HG03469 (cell line): ENCODE measurements at regions not wholly inside any gene's neighbourhood (a gene's known extent, or its start where the extent isn't known, plus 50 kb on each side); places are given as distances from the start of the nearest gene placed in this dataset.

Experiments
- ATAC-seq: cut with Tn5 transposase; IDR thresholded peaks from one replicate; pipeline ENCODE4 v1.9.1; 2021; ENCODE audit warnings: mild to moderate bottlenecking, moderate library complexity, moderate number of reproducible peaks; ENCODE audit not compliant: unreplicated experiment

DNA sequence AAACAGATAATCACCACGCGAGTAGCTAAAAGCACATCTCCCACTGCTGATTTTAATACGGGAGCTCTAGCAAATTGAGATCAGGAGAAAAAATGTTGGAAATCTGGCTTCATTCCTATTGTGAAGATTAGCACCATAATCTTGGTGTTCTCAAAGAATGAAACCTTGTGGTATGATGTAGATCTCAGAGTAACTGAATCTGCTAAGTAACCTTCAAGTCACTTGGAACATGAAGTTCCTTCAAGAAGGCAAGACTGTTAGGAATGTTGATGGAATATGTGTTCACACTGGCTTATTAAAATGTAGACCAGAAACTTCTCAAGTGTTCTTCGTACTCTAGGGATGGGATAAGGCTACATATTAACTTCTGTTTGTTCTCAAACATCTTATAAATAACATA, 117.4 kb upstream of the CHRM3 start:
- ATAC-seq, result no peak

DNA sequence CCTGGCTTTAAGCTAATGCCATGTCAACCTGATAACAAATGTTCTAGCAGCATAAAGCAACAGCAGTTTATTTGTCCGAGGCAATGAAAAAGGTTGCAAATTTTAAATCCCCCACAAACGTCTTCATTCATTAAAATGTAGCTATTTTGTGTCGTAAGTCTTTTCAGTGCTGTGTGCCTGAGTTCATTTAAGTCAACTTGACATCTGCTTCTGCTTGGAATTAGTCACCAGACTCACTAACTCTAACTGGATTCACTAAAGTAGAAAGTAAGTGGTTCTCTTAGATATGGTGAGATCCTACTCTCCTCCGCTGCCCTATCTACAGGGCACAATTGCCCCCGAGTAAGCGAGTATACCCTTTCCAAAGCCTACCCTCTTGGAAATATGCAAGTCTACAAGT, 118.4 kb upstream of the CHRM3 start:
- ATAC-seq, result no peak

DNA sequence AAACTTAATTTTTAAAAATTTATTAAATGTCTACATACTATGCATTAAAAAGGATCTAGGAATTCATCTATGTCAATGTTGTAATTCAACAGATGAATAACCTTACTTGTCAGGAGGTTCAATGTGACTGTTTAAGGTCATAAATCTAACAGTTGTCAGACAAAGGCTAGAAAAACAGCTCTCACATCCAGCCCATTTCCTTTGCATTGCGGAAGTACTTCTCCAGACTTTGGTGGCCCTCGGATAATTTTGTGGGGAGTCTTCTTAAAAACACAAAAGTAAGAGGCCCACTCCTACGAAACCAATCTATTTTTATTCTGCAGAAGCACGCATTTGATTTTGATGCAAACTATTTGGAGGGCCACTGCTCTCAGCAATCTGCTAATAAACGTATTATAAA, 122.6 kb upstream of the CHRM3 start:
- ATAC-seq, result no peak

- no peak for ATAC-seq
Measured at GRCh38 chr1:239262538-239262937, 123.8 kb upstream of the CHRM3 start.

DNA sequence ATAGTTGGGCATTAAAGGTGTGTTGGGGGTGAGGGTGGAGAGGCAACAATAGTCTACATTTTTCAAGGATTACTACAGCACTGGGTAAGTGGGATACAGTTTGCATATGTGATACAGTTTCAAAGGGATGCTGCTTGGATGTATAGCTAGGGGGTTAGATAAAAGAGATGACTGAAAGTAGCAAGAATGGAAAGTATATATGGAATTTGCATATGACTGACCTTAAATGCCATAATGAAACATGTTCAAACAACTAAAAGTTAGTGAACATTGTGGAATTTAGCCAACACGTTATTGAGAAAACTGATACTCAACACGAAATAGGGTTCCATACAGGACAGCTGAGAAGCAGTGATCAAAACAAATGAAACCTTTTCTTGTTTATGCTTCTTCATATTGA, 124.8 kb upstream of the CHRM3 start:
- ATAC-seq, result no peak

GRCh38 chr1:239260842-239261241, 125.5 kb upstream of the CHRM3 start:
- ATAC-seq, result no peak

DNA sequence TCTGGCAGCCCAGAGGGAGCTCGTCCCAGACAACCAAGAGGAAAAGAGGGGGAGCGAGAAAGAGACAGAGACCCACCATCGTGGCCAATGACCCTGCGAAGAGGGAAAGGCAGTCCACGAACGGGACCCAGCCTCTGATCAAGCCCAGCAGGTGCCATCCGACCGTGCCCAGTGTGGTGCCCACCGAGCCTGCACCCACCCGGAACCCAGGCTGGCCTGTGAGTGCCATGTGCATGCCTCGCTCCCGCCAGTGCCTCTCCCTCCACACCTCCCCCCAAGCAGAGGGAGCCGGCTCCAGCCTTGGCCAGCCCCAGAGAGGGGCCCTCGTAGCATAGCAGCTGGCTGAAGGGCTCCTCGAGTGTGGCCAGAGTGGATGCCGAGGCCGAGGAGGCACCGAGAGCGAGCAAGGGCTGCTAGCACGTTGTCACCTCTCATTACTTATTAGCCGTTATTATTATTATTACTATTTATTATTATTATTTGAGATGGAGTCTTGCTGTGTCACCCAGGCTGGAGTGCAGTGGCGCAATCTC, 130.7 kb upstream of the CHRM3 start:
- no peak for ATAC-seq

DNA sequence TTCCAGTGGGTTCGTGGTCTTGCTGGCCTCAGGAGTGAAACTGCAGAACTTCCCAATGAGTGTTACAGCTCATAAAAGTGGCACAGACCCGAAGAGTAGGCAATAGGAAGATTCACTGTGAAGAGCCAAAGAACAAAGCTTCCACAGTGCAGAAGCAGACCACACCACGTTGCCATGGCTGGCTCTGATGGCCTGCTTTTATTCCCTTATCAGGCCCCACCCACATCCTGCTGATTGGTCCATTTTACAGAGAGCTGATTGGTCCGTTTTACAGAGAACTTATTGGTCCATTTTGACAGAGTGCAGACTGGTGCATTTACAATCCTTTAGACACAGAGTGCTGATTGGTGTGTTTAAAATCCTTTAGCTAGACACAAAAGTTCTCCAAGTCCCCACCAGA, 131.4 kb upstream of the CHRM3 start:
- ATAC-seq, result no peak

DNA sequence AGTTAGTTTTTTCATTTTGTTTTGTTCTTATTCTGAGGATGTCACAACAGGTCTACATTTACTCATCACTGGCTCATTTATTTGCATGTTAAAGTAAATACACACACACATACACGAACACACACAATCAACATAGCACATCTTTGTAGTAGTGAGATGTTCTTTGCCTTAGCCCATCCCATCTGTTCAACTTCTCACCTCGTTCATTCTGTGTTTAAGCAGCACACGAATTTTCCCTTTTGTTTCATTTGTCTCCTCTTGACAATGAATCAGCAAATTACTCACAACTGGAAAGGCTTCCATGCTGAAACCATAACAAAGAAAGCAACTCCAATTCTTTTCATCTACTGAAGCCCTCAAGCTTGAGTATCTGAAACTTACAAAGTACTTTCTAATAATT, 133.3 kb upstream of the CHRM3 start:
- no peak for ATAC-seq

- ATAC-seq, result no peak
Measured at GRCh38 chr1:239250353-239251035, 135.9 kb upstream of the CHRM3 start.

GRCh38 chr1:239247285-239247684, 139.1 kb upstream of the CHRM3 start:
- ATAC-seq, result no peak

DNA sequence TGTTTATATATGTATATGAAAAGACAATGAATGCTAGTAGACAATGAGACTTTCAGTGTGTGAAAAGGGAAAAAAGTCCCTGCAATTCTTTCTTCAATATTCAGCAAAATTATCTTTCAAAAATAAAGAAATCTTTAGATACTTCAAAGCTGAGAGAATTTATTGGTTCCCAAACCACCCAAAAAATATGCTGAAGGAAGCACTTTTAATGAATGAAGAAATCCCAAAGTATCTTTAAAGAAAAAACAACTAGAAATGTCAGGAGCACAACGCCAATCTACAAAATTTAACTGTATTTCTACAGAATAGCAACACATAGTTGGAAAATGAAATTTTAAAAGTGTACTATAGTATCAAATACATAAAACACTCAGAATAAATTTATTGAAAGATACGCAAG, 142.3 kb upstream of the CHRM3 start:
- ATAC-seq, result no peak

DNA sequence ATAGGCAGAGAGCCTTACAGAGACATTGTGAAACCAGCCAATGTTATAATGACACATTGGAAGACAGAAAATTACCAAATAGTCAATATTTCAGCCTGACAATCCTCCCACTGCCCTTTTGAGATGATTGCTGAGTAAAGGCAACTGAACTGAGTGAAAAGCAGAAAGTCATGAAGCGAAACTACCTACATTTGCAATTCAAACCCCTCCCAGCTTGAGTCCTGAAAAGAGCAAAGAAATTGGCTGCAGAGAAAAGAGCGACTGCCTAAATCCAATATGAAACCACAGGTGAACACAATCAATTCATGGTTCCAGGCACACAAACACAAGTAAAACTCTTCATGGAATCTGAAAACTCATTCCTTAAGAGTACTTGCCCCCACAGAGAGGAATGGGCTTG, 143.4 kb upstream of the CHRM3 start:
- no peak for ATAC-seq

DNA sequence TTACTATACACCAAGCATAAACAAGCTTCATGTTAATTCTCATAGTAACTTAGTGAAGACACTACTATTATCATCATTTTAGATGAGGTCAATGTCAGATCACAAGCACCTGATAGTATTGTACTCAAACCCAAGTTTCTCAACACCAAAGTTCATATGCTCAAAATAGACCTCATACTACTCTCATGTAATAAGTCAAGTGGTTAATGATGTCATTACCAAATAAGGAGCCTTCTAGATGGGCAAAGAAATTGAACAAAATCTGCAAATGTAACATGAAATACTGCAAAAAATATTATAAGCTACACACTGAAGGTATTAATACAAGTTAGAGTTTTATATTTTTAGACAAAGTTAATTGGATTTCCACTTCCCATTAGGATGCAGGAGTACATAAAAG, 144.0 kb upstream of the CHRM3 start:
- no peak for ATAC-seq

DNA sequence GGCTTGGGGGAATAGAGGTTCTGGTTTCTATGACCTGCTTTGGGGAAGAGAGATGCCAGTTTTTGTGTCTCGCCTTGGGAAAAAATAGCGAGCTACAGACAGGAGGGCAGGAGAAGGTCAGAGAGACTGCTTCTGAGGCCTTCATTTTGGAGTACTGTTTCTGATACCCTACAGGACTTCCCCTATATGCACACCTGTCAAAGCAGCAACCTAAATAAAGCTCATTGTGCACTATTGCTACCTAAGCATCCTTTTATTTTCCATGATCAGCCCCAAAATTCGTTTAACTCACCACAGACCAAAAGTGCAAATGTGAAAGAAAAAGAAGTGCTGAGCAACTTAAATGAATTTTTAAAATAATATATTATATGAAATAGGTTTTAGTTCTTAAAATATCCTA, 145.6 kb upstream of the CHRM3 start:
- ATAC-seq, result no peak

DNA sequence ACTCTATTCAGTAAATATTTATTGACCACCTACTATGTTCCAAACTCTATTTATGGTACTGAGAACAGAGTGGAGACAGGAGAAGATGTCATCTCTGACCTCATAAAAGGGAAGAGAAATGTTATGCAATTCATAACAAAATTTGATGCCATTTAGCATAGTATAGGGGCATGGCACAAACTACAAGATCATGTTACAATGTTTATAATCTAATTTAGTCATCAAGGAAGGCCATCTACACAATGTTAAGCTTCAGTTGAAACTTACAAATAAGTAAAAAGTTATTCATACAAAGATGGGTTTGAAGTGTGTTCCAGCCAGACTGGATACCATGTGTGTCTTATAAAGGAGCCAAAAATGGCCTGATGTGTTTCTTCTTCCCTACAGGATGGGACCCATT, 146.8 kb upstream of the CHRM3 start:
- ATAC-seq, result no peak

GRCh38 chr1:239237912-239238311, 148.5 kb upstream of the CHRM3 start:
- no peak for ATAC-seq

- no peak for ATAC-seq
Measured at GRCh38 chr1:239233626-239234025, 152.7 kb upstream of the CHRM3 start.

DNA sequence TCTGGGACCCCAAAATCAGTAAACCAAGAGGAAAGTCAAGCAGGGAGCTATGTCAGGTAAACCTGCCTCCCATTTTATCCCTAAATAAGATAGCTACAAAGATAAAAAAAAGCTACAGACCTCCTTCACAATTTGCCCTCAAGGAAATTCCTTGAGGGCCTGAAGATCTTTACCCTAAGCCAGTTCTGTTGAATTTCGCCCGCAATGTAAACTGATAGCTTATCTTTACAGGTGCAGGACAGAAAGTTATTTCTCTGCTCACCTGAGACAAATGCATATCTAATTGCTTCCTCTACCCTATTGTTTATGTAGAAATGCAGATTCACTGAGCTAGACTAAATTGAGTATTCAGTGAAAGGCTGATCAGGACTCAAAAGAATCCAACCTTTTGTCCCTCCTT, 153.4 kb upstream of the CHRM3 start:
- no peak for ATAC-seq

DNA sequence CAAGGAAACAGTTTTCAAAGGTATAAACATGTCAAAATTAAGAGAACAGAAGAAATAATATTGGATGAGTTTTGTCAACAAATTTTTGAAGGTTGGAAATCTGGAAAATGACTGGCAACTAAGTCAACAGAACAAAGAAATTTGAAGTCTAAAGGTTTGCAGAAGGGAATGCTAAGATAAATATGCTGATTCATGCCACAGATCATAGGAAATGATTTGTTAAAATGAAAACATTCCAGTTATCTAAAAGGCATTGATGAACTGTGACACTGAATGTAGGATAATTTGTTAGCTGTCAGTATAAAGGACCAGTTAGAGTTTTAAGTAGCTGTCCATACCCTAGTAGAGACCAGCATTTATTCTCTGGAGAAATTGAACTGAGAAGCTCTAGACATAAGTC, 157.9 kb upstream of the CHRM3 start:
- ATAC-seq, result no peak

GRCh38 chr1:239225396-239225795, 161.0 kb upstream of the CHRM3 start:
- no peak for ATAC-seq

GRCh38 chr1:239224100-239224499, 162.3 kb upstream of the CHRM3 start:
- ATAC-seq, result no peak

DNA sequence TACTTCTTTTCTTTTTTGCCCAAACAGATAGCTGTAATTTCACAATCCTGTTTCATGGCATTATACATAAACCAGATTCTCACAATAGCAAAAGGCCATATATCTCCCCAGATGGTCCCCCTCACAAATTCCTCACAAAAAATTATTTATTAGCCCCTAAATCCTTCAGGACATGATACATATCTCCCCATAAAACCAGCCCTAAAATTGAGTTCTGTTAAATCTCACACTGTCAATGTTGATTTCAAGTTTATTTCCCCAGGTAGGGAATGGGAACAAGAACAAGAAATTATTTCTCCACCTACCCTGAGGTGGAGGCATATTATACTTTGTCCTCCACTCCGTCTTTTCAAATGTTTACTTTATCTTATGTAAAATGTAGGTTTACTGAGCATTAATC, 163.4 kb upstream of the CHRM3 start:
- no peak for ATAC-seq
